H1 (cell line): ENCODE measurements at regions not wholly inside any gene's neighbourhood (a gene's known extent, or its start where the extent isn't known, plus 50 kb on each side); places are given as distances from the start of the nearest gene placed in this dataset.
A peak's percentile ranks its signal among the peaks of the same experiment; 100 is the strongest.

Source experiments
- CTCF ChIA-PET: fragments of 300-600 bp; sonication (Branson Sonifier 250); formaldehyde crosslinking; loops from one replicate; lab custom pipeline; 2021; ENCODE audit not compliant: partially characterized antibody; lab: Charles Lee
- POLR2A ChIA-PET: fragments of 300-600 bp; sonication (Branson Sonifier 250); formaldehyde crosslinking; loops from one replicate; lab custom pipeline; 2021; ENCODE audit warnings: inconsistent platforms; ENCODE audit not compliant: partially characterized antibody; lab: Charles Lee
- DNase-seq, 2 experiments: peaks; one replicate each; pipeline versions ENCODE4 v3.0.0 to v3.0.0-alpha.2; 2010 to 2022; ENCODE audit warnings: low spot score in 2 of 2, low read depth in 1 of 2, mixed read lengths in 1 of 2
- FAIRE-seq: peaks from 2 replicates; lab custom pipeline; 2011; peaks lifted over from hg19 to GRCh38; lab: Jason Lieb, UNC
- H2AFZ ChIP-seq: 2 replicates; pipeline ENCODE4 v1.8.1; 2012; ENCODE audit warnings: low read length, inconsistent platforms
- H2AK5ac ChIP-seq: 2 replicates; pipeline ENCODE4 v1.6.1; 2013; ENCODE audit warnings: low read depth, low read length
- H2BK120ac ChIP-seq: replicated peaks from 2 replicates; pipeline ENCODE3; 2013; ENCODE audit warnings: low read depth, low read length, inconsistent platforms
- H2BK12ac ChIP-seq: 2 replicates; pipeline ENCODE4 v1.6.1; 2013; ENCODE audit warnings: low read depth, low read length
- H2BK15ac ChIP-seq: 2 replicates; pipeline ENCODE4 v1.6.1; 2013; ENCODE audit warnings: low read length
- H2BK20ac ChIP-seq: 2 replicates; pipeline ENCODE4 v1.6.1; 2013; ENCODE audit warnings: low read length
- H2BK5ac ChIP-seq: 2 replicates; pipeline ENCODE4 v1.6.1; 2013; ENCODE audit warnings: low read depth, low read length
- H3K14ac ChIP-seq: 2 replicates; pipeline ENCODE4 v1.6.1; 2013; ENCODE audit warnings: inconsistent platforms; ENCODE audit not compliant: insufficient read length
- H3K18ac ChIP-seq: 2 replicates; pipeline ENCODE4 v1.6.1; 2013; ENCODE audit warnings: low read length; ENCODE audit errors: extremely low read depth
- H3K23ac ChIP-seq: 2 replicates; pipeline ENCODE4 v1.6.1; 2013; ENCODE audit warnings: inconsistent platforms; ENCODE audit not compliant: insufficient read length
- H3K23me2 ChIP-seq: 2 replicates; pipeline ENCODE4 v1.6.1; 2013; ENCODE audit warnings: low read depth, low read length
- H3K27ac ChIP-seq: 2 replicates; pipeline ENCODE4 v1.6.1; 2011; ENCODE audit warnings: low read depth, low read length, inconsistent platforms
- H3K27me3 ChIP-seq, 4 experiments: replicated peaks in 1 of 4; 1 replicate in 1 of 4; 2 replicates in 3 of 4; pipeline versions ENCODE4 v1.6.1 to v1.8.1; 2011 to 2013; ENCODE audit warnings: low read length in 3 of 4, mild to moderate bottlenecking in 3 of 4, inconsistent platforms in 2 of 4, mixed read lengths in 2 of 4, moderate library complexity in 1 of 4; ENCODE audit not compliant: control insufficient read depth in 3 of 4, insufficient read depth in 3 of 4; ENCODE audit errors: extremely low read depth in 1 of 4
- H3K36me3 ChIP-seq, 4 experiments: 2 replicates each; pipeline versions ENCODE4 v1.6.1 to v1.8.1; 2011 to 2013; ENCODE audit warnings: mild to moderate bottlenecking in 4 of 4, low read length in 3 of 4, moderate library complexity in 2 of 4, control low read depth in 1 of 4, inconsistent platforms in 1 of 4; ENCODE audit not compliant: insufficient read depth in 4 of 4, control insufficient read depth in 2 of 4
- H3K4ac ChIP-seq: replicated peaks from 2 replicates; pipeline ENCODE3; 2013; ENCODE audit warnings: low read length, low read depth, mixed read lengths, inconsistent platforms; ENCODE audit not compliant: insufficient read length
- H3K4me1 ChIP-seq, 4 experiments: replicated peaks in 1 of 4; 1 replicate in 1 of 4; 2 replicates in 3 of 4; pipeline versions ENCODE4 v1.6.1 to v1.8.1; 2011 to 2013; ENCODE audit warnings: low read length in 3 of 4, inconsistent platforms in 2 of 4, mixed read lengths in 1 of 4; ENCODE audit not compliant: insufficient read depth in 4 of 4, control insufficient read depth in 3 of 4
- H3K4me2 ChIP-seq, 2 experiments: 2 replicates each; pipeline versions ENCODE4 v1.6.1 to v1.8.1; 2011 to 2013; ENCODE audit warnings: low read depth in 2 of 2, low read length in 2 of 2, control low read depth in 1 of 2, inconsistent platforms in 1 of 2, mild to moderate bottlenecking in 1 of 2; ENCODE audit not compliant: insufficient read depth in 1 of 2
- H3K4me3 ChIP-seq, 4 experiments: fragments of 200-600, 300-600 bp in 1 of 4; sonication (generic), shearing (Covaris generic), sonication (Bioruptor Twin) in 1 of 4; 2 replicates each; pipeline versions ENCODE4 v1.5.1 to v1.8.1; 2011 to 2016; ENCODE audit warnings: low read length in 4 of 4, low read depth in 3 of 4, control low read depth in 2 of 4, inconsistent platforms in 2 of 4, mild to moderate bottlenecking in 2 of 4, mixed read lengths in 1 of 4, moderate library complexity in 1 of 4; ENCODE audit not compliant: insufficient read depth in 2 of 4; ENCODE audit errors: extremely low read depth in 1 of 4
- H3K56ac ChIP-seq: replicated peaks from 2 replicates; pipeline ENCODE3; 2013; ENCODE audit warnings: low read depth, mild to moderate bottlenecking, mixed read lengths, low read length, inconsistent platforms; ENCODE audit not compliant: insufficient read length
- H3K79me1 ChIP-seq: 2 replicates; pipeline ENCODE4 v1.6.1; 2013; ENCODE audit warnings: low read depth, low read length, control low read depth
- H3K79me2 ChIP-seq, 2 experiments: 2 replicates each; pipeline versions ENCODE4 v1.6.1 to v1.8.1; 2012 to 2013; ENCODE audit warnings: low read length in 2 of 2, mild to moderate bottlenecking in 2 of 2, inconsistent platforms in 1 of 2; ENCODE audit not compliant: insufficient read depth in 2 of 2, control insufficient read depth in 1 of 2
- H3K9ac ChIP-seq, 4 experiments: replicated peaks in 1 of 4; 1 replicate in 1 of 4; 2 replicates in 3 of 4; pipeline versions ENCODE4 v1.6.1 to v1.8.1; 2011 to 2013; ENCODE audit warnings: low read depth in 3 of 4, low read length in 3 of 4, control low read depth in 2 of 4, mild to moderate bottlenecking in 2 of 4, moderate library complexity in 2 of 4, inconsistent platforms in 1 of 4; ENCODE audit errors: extremely low read depth in 1 of 4
- H3K9me3 ChIP-seq, 2 experiments: 2 replicates each; pipeline versions ENCODE4 v1.6.1 to v1.8.1; 2012 to 2013; ENCODE audit warnings: mild to moderate bottlenecking in 2 of 2, moderate library complexity in 2 of 2, control low read depth in 1 of 2, inconsistent platforms in 1 of 2, low read depth in 1 of 2, low read length in 1 of 2, mixed read lengths in 1 of 2; ENCODE audit not compliant: insufficient read depth in 2 of 2
- H4K20me1 ChIP-seq, 2 experiments: replicated peaks in 1 of 2; 2 replicates each; pipeline versions ENCODE3 to v1.8.1; 2011 to 2013; ENCODE audit warnings: inconsistent platforms in 2 of 2, low read length in 2 of 2, mild to moderate bottlenecking in 1 of 2; ENCODE audit not compliant: insufficient read depth in 2 of 2, control insufficient read depth in 1 of 2
- H4K5ac ChIP-seq: 2 replicates; pipeline ENCODE4 v1.6.1; 2013; ENCODE audit warnings: low read length, low read depth, mixed read lengths, inconsistent platforms; ENCODE audit not compliant: insufficient read length
- H4K8ac ChIP-seq: 2 replicates; pipeline ENCODE4 v1.8.0; 2013; ENCODE audit warnings: mild to moderate bottlenecking, moderate library complexity, low read length, inconsistent platforms; ENCODE audit not compliant: insufficient read depth; ENCODE audit errors: extremely low read depth
- H4K91ac ChIP-seq: replicated peaks from 2 replicates; pipeline ENCODE3; 2013; ENCODE audit warnings: low read length, mixed read lengths, inconsistent platforms; ENCODE audit not compliant: insufficient read length
- GTF2F1 ChIP-seq: IDR thresholded peaks from 2 replicates; pipeline ENCODE4 v1.6.1; 2012; ENCODE audit warnings: low read depth, low read length, improper control_type of control experiment, borderline replicate concordance
- HDAC2 ChIP-seq, 2 experiments: fragments of 300-600 bp in 1 of 2; sonication (generic) in 1 of 2; IDR thresholded peaks; 2 replicates each; pipeline ENCODE4 v1.6.1; 2011 to 2012; ENCODE audit warnings: low read depth in 2 of 2, low read length in 2 of 2, mild to moderate bottlenecking in 2 of 2, moderate library complexity in 2 of 2, borderline replicate concordance in 1 of 2, inconsistent platforms in 1 of 2
- MAFK ChIP-seq: IDR thresholded peaks from 2 replicates; pipeline ENCODE4 v1.6.1; 2012; ENCODE audit warnings: low read depth, mild to moderate bottlenecking, improper control_type of control experiment, low read length
- SP1 ChIP-seq: IDR thresholded peaks from 2 replicates; pipeline ENCODE4 v1.6.1; 2011; ENCODE audit warnings: low read depth, low read length
- SUZ12 ChIP-seq: fragments of 200-600 bp; sonication (generic); IDR thresholded peaks from 2 replicates; pipeline ENCODE4 v1.6.1; 2012; ENCODE audit warnings: mild to moderate bottlenecking, inconsistent platforms, low read length, moderate library complexity, mixed read lengths
- WGBS, 2 experiments: shearing (Covaris generic) in 1 of 2; methylation state at CpG; one replicate each; pipeline versions ENCODE4 v1.1.6 to v1.1.7; 2013 to 2015; ENCODE audit warnings: low lambda C conversion rate in 2 of 2, mixed read lengths in 2 of 2, inconsistent platforms in 1 of 2, low coverage in 1 of 2, missing lambda C conversion rate in 1 of 2; ENCODE audit not compliant: insufficient replicate concordance in 2 of 2, insufficient coverage in 1 of 2, insufficient read length in 1 of 2; ENCODE audit errors: extremely low coverage in 1 of 2, missing lambda C conversion rate in 1 of 2; 5-methylcytosine and 5-hydroxymethylcytosine counted together

GRCh38 chr5:44875661-44876605 lies 67.2 kb downstream of the MRPS30 start:
- POLR2A ChIA-PET, result no interaction called here
- WGBS, 2 experiments, result 82% methylated on average over 7 of the region's 7 CpGs; no CpG with 5 or more reads in 1 of the 2 experiments
- Histone ChIP-seq H3K9ac (no peak overlapping the region), H3K27ac (no peak overlapping the region), H3K4me3 (no peak overlapping the region), H4K20me1 (no peaks in the 10 kb centered on the region), H3K23ac (no peak overlapping the region), H4K8ac (no peak overlapping the region), H2AFZ (peak overlapping the region; percentile 18), H2BK20ac (no peak overlapping the region), H3K18ac (no peak overlapping the region), H3K79me1 (no peaks in the 10 kb centered on the region), H3K4me1 (no peaks in the 10 kb centered on the region), H3K36me3 (no peaks in the 10 kb centered on the region), H3K9me3 (no peaks in the 10 kb centered on the region), H4K5ac (no peak overlapping the region), H3K79me2 (no peaks in the 10 kb centered on the region), H3K23me2 (no peaks in the 10 kb centered on the region), H4K91ac (no peak overlapping the region), H2BK12ac (no peak overlapping the region), H2BK120ac (no peak overlapping the region), H3K56ac (no peak overlapping the region), H2BK15ac (no peak overlapping the region), H3K4me2 (no peak overlapping the region), H2AK5ac (no peak overlapping the region), H2BK5ac (no peak overlapping the region), H3K27me3 (no peaks in the 10 kb centered on the region), H3K4ac (no peak overlapping the region), H3K14ac (no peak overlapping the region)
- CTCF ChIA-PET, result interaction anchor here (0.6 to 0.7 kb wide), 2 partner anchors 10 to 465 kb away, joined by 3 to 5 read pairs; no protein-coding TSS in a partner anchor
- no peak for TF ChIP-seq HDAC2 (IDR thresholded peaks at IDR 0.05; ENCODE audit: borderline replicate concordance in 1 of 2, low read depth in 2 of 2, low read length in 2 of 2)
- TF ChIP-seq SP1, result no peak
- TF ChIP-seq SUZ12, result no peak
- TF ChIP-seq GTF2F1, result no peak
- TF ChIP-seq MAFK, result no peak
- DNase-seq (no peak), FAIRE-seq (no peak)
